ENCODE measurements at regions not wholly inside any gene's neighbourhood (a gene's known extent, or its start where the extent isn't known, plus 50 kb on each side); places are given as distances from the start of the nearest gene placed in this dataset.

DNA sequence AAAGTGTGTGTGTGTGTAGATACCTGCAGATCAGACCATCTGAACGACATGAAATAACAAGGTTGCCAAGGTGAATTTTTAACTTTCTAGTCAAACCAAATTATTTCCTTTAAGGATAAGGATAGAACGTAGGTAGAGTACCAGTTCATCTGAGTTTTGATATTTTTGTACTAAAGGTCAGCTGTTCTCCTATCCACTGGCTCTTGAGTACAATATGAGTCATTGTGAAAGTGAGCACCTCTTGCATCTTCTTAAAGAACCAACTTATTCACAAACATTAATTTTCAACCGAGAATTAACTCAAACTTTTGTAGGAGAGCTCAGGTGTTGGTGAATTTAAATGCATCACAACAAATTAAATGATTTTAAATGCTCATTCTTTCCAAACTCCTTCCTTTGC, 71.5 kb downstream of the IFI44 start:
- TF ChIP-seq, protein P1, sequence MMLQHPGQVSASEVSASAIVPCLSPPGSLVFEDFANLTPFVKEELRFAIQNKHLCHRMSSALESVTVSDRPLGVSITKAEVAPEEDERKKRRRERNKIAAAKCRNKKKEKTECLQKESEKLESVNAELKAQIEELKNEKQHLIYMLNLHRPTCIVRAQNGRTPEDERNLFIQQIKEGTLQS (CRISPR knock-in tag; conservative IDR thresholded peaks at IDR 0.05), result no peak
- TF ChIP-seq, protein P2, sequence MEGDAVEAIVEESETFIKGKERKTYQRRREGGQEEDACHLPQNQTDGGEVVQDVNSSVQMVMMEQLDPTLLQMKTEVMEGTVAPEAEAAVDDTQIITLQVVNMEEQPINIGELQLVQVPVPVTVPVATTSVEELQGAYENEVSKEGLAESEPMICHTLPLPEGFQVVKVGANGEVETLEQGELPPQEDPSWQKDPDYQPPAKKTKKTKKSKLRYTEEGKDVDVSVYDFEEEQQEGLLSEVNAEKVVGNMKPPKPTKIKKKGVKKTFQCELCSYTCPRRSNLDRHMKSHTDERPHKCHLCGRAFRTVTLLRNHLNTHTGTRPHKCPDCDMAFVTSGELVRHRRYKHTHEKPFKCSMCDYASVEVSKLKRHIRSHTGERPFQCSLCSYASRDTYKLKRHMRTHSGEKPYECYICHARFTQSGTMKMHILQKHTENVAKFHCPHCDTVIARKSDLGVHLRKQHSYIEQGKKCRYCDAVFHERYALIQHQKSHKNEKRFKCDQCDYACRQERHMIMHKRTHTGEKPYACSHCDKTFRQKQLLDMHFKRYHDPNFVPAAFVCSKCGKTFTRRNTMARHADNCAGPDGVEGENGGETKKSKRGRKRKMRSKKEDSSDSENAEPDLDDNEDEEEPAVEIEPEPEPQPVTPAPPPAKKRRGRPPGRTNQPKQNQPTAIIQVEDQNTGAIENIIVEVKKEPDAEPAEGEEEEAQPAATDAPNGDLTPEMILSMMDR (IDR thresholded peaks at IDR 0.05), result no peak
- TF ChIP-seq, protein P3, sequence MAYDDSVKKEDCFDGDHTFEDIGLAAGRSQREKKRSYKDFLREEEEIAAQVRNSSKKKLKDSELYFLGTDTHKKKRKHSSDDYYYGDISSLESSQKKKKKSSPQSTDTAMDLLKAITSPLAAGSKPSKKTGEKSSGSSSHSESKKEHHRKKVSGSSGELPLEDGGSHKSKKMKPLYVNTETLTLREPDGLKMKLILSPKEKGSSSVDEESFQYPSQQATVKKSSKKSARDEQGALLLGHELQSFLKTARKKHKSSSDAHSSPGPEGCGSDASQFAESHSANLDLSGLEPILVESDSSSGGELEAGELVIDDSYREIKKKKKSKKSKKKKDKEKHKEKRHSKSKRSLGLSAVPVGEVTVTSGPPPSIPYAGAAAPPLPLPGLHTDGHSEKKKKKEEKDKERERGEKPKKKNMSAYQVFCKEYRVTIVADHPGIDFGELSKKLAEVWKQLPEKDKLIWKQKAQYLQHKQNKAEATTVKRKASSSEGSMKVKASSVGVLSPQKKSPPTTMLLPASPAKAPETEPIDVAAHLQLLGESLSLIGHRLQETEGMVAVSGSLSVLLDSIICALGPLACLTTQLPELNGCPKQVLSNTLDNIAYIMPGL (CRISPR knock-in tag; IDR thresholded peaks at IDR 0.05), result no peak
- no peak for TF ChIP-seq SP1 (CRISPR knock-in tag; conservative IDR thresholded peaks at IDR 0.05)
- no peak for TF ChIP-seq NR2C2 (CRISPR knock-in tag; IDR thresholded peaks at IDR 0.05)
- TF ChIP-seq CREM (CRISPR knock-in tag; IDR thresholded peaks at IDR 0.05), result no peak
- TF ChIP-seq CBFB (CRISPR knock-in tag; IDR thresholded peaks at IDR 0.05; ENCODE audit: low read depth), result no peak
